ENCODE measurements at regions not wholly inside any gene's neighbourhood (a gene's known extent, or its start where the extent isn't known, plus 50 kb on each side); places are given as distances from the start of the nearest gene placed in this dataset.

GRCh38 chr5:163089230-163089629 is 348.2 kb upstream of the CCNG1 start:
- in situ Hi-C loops (cut with HindIII; ENCODE audit: low pct_unique_long_range_greater_than_20kb, low sequenced_read_pairs), result no loop called here
- H3K36me3 ChIP-seq (ENCODE audit: control insufficient read depth, insufficient read depth, low read length), result no peaks in the 10 kb centered on the region

GRCh38 chr5:163089926-163090325 is 347.5 kb upstream of the CCNG1 start:
- in situ Hi-C loops (cut with HindIII; ENCODE audit: low pct_unique_long_range_greater_than_20kb, low sequenced_read_pairs) (no loop called here), intact Hi-C loops (cut with micrococcal nuclease; ENCODE audit: unreplicated experiment) (no loop called here)
- TF ChIP-seq REST (IDR thresholded peaks at IDR 0.05; ENCODE audit: insufficient read depth in 1 of 2, low read depth in 2 of 2, low read length in 1 of 2) (no peak), POLR2AphosphoS5 (IDR thresholded peaks at IDR 0.05; ENCODE audit: low read depth, low read length) (no peak), TCF7L2 (IDR thresholded peaks at IDR 0.05; ENCODE audit: low read depth, low read length) (no peak), SIN3A (IDR thresholded peaks at IDR 0.05; ENCODE audit: borderline replicate concordance, insufficient read depth, low read depth, low read length) (no peak)
- TF ChIP-seq, protein P1, sequence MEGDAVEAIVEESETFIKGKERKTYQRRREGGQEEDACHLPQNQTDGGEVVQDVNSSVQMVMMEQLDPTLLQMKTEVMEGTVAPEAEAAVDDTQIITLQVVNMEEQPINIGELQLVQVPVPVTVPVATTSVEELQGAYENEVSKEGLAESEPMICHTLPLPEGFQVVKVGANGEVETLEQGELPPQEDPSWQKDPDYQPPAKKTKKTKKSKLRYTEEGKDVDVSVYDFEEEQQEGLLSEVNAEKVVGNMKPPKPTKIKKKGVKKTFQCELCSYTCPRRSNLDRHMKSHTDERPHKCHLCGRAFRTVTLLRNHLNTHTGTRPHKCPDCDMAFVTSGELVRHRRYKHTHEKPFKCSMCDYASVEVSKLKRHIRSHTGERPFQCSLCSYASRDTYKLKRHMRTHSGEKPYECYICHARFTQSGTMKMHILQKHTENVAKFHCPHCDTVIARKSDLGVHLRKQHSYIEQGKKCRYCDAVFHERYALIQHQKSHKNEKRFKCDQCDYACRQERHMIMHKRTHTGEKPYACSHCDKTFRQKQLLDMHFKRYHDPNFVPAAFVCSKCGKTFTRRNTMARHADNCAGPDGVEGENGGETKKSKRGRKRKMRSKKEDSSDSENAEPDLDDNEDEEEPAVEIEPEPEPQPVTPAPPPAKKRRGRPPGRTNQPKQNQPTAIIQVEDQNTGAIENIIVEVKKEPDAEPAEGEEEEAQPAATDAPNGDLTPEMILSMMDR (IDR thresholded peaks at IDR 0.05), result no peak
- ChIA-PET CTCF (no interaction called here), POLR2A (no interaction called here)
- H3K4me1 ChIP-seq (ENCODE audit: control insufficient read depth, insufficient read depth, low read length), result no peaks in the 10 kb centered on the region
- H3K36me3 ChIP-seq (ENCODE audit: control insufficient read depth, insufficient read depth, low read length), result no peaks in the 10 kb centered on the region
- DNase-seq (ENCODE audit: low read depth, low spot score), result no peak
- no peaks in the 10 kb centered on the region for H3K9me3 ChIP-seq (ENCODE audit: control insufficient read depth, insufficient read depth, low read depth, low read length)
- no peak for ATAC-seq
- H3K4me3 ChIP-seq (ENCODE audit: low read depth in 2 of 2, low read length in 2 of 2), result no peak overlapping the region
- H3K27me3 ChIP-seq (ENCODE audit: control insufficient read depth, insufficient read depth, low read length), result no peaks in the 10 kb centered on the region
- BruUV-seq (replicated peaks), result no TSS peak
- no peak overlapping the region for H3K27ac ChIP-seq (ENCODE audit: low read length)

More at GRCh38 chr5:163089230-163089629, 348.2 kb upstream of the CCNG1 start:
- intact Hi-C loops (cut with micrococcal nuclease; ENCODE audit: unreplicated experiment), result no loop called here
- Histone ChIP-seq H3K4me1 (ENCODE audit: control insufficient read depth, insufficient read depth, low read length) (no peaks in the 10 kb centered on the region), H3K9me3 (ENCODE audit: control insufficient read depth, insufficient read depth, low read depth, low read length) (no peaks in the 10 kb centered on the region), H3K27me3 (ENCODE audit: control insufficient read depth, insufficient read depth, low read length) (no peaks in the 10 kb centered on the region), H3K4me3 (ENCODE audit: low read depth in 2 of 2, low read length in 2 of 2) (no peak overlapping the region), H3K27ac (ENCODE audit: low read length) (no peak overlapping the region)
- POLR2A ChIA-PET, result no interaction called here
- TF ChIP-seq, protein P1 (IDR thresholded peaks at IDR 0.05), result no peak
- no peak for TF ChIP-seq REST (IDR thresholded peaks at IDR 0.05; ENCODE audit: insufficient read depth in 1 of 2, low read depth in 2 of 2, low read length in 1 of 2)
- no peak for TF ChIP-seq TCF7L2 (IDR thresholded peaks at IDR 0.05; ENCODE audit: low read depth, low read length)
- no peak for TF ChIP-seq SIN3A (IDR thresholded peaks at IDR 0.05; ENCODE audit: borderline replicate concordance, insufficient read depth, low read depth, low read length)
- TF ChIP-seq POLR2AphosphoS5 (IDR thresholded peaks at IDR 0.05; ENCODE audit: low read depth, low read length), result no peak
- CTCF ChIA-PET, result no interaction called here
- ATAC-seq, result no peak
- DNase-seq (ENCODE audit: low read depth, low spot score), result no peak
- no TSS peak for BruUV-seq (replicated peaks)

Data from Panc1 (cell line).